Keratinocyte (primary cell): ENCODE measurements at regions not wholly inside any gene's neighbourhood (a gene's known extent, or its start where the extent isn't known, plus 50 kb on each side); places are given as distances from the start of the nearest gene placed in this dataset.

Experiments used
- CTCF ChIP-seq, 3 experiments: IDR thresholded peaks in 1 of 3; conservative IDR thresholded peaks in 1 of 3; optimal IDR thresholded peaks in 1 of 3; 2 replicates in 2 of 3; 3 replicates in 1 of 3; pipeline versions ENCODE3 to v1.5.1; 2011; ENCODE audit warnings: low read length in 3 of 3, mild to moderate bottlenecking in 3 of 3, moderate library complexity in 2 of 3, control low read depth in 1 of 3, inconsistent platforms in 1 of 3; ENCODE audit not compliant: insufficient read depth in 2 of 3; ENCODE audit errors: extremely low read depth in 1 of 3
- EZH2 ChIP-seq: IDR thresholded peaks from one replicate; pipeline ENCODE4 v1.6.1; 2012; ENCODE audit warnings: inconsistent platforms, mild to moderate bottlenecking, low read length, moderate library complexity

GRCh38 chr18:73859837-73860397, 287.7 kb downstream of the FBXO15 start:
- TF ChIP-seq CTCF (optimal IDR thresholded peaks at IDR 0.05 in 1 of 3, IDR thresholded peaks at IDR 0.05 in 1 of 3, conservative IDR thresholded peaks at IDR 0.05 in 1 of 3; ENCODE audit: extremely low read depth in 1 of 3, insufficient read depth in 2 of 3, low read length in 3 of 3) (no peak), EZH2 (no peak)
